Endothelial cell of umbilical vein (primary cell): ENCODE measurements at regions not wholly inside any gene's neighbourhood (a gene's known extent, or its start where the extent isn't known, plus 50 kb on each side); places are given as distances from the start of the nearest gene placed in this dataset.

Experiments used
- BruUV-seq: library from RNA; stranded (reverse); fragments of 400-500 nt; replicated peaks from 2 replicates; lab custom pipeline; 2021; lab: Mats Ljungman, UMichigan
- CTCF ChIA-PET: fragments of 300-600, 350-600 bp; sonication (Branson Sonifier 250); formaldehyde crosslinking; loops from one replicate; lab custom pipeline; 2021; ENCODE audit warnings: antibody characterized with exemption, inconsistent platforms; lab: Charles Lee
- POLR2A ChIA-PET: fragments of 300-600, 350-600 bp; sonication (Branson Sonifier 250); formaldehyde crosslinking; loops from one replicate; lab custom pipeline; 2021; ENCODE audit warnings: antibody characterized with exemption, inconsistent platforms; lab: Charles Lee
- DNase-seq: peaks from one replicate; pipeline ENCODE4 v3.0.0-alpha.2; 2011; ENCODE audit warnings: low read depth, low spot score
- FAIRE-seq: peaks from 2 replicates; lab custom pipeline; 2011; peaks lifted over from hg19 to GRCh38; lab: Jason Lieb, UNC
- H2AFZ ChIP-seq: 2 replicates; pipeline ENCODE4 v1.6.0; 2012; ENCODE audit warnings: low read depth, low read length, control low read depth, inconsistent platforms
- H3K27ac ChIP-seq: 2 replicates; pipeline ENCODE4 v1.5.1; 2011; ENCODE audit warnings: low read depth, mild to moderate bottlenecking, control low read depth, low read length, moderate library complexity; ENCODE audit not compliant: insufficient read depth
- H3K27me3 ChIP-seq, 2 experiments: 2 replicates each; pipeline versions ENCODE4 v1.6.0 to v1.6.1; 2011; ENCODE audit warnings: low read length in 2 of 2, mixed read lengths in 1 of 2; ENCODE audit not compliant: control insufficient read depth in 2 of 2, insufficient read depth in 2 of 2
- H3K36me3 ChIP-seq, 2 experiments: 2 replicates in 1 of 2; 3 replicates in 1 of 2; pipeline ENCODE4 v1.5.1; 2011; ENCODE audit warnings: low read length in 2 of 2, mild to moderate bottlenecking in 1 of 2, moderate library complexity in 1 of 2; ENCODE audit not compliant: control insufficient read depth in 2 of 2, insufficient read depth in 2 of 2; ENCODE audit errors: extremely low read depth in 1 of 2
- H3K4me1 ChIP-seq: 3 replicates; pipeline ENCODE4 v1.5.1; 2011; ENCODE audit warnings: mild to moderate bottlenecking, low read length; ENCODE audit not compliant: control insufficient read depth, insufficient read depth; ENCODE audit errors: extremely low read depth
- H3K4me2 ChIP-seq: 2 replicates; pipeline ENCODE4 v1.6.1; 2011; ENCODE audit warnings: low read length, control low read depth, mixed read lengths; ENCODE audit not compliant: insufficient read depth
- H3K4me3 ChIP-seq, 3 experiments: fragments of 200-600 bp in 1 of 3; sonication (generic), shearing (Covaris generic) in 1 of 3; replicated peaks in 1 of 3; 2 replicates each; pipeline ENCODE4 v1.5.1; 2011 to 2016; ENCODE audit warnings: control low read depth in 3 of 3, low read length in 3 of 3, mild to moderate bottlenecking in 2 of 3, inconsistent platforms in 1 of 3, low read depth in 1 of 3, moderate library complexity in 1 of 3; ENCODE audit not compliant: insufficient read depth in 1 of 3
- H3K79me2 ChIP-seq: 2 replicates; pipeline ENCODE4 v1.6.0; 2012; ENCODE audit warnings: low read length, inconsistent platforms; ENCODE audit not compliant: control insufficient read depth, insufficient read depth
- H3K9ac ChIP-seq: replicated peaks from 2 replicates; pipeline ENCODE3; 2011; ENCODE audit warnings: low read length, control low read depth; ENCODE audit not compliant: insufficient read depth; ENCODE audit errors: extremely low read depth
- H3K9me1 ChIP-seq: replicated peaks from 3 replicates; pipeline ENCODE4 v1.6.0; 2011; ENCODE audit warnings: mild to moderate bottlenecking, low read length; ENCODE audit not compliant: control insufficient read depth, insufficient read depth; ENCODE audit errors: extremely low read depth
- H3K9me3 ChIP-seq: replicated peaks from 2 replicates; pipeline ENCODE4 v1.5.1; 2012; ENCODE audit warnings: low read length, inconsistent platforms; ENCODE audit not compliant: control insufficient read depth, insufficient read depth
- H4K20me1 ChIP-seq: replicated peaks from 2 replicates; pipeline ENCODE3; 2011; ENCODE audit warnings: mild to moderate bottlenecking, low read length; ENCODE audit not compliant: control insufficient read depth, insufficient read depth; ENCODE audit errors: extremely low read depth
- CTCF ChIP-seq, 2 donors: IDR thresholded peaks; 1 replicate in 1 of 2; 2 replicates in 1 of 2; pipeline ENCODE4 v1.5.1; 2011; ENCODE audit warnings: low read length in 2 of 2, mild to moderate bottlenecking in 2 of 2, moderate library complexity in 2 of 2, control low read depth in 1 of 2, inconsistent platforms in 1 of 2, low read depth in 1 of 2; ENCODE audit not compliant: insufficient read depth in 1 of 2; ENCODE audit errors: extremely low read depth in 1 of 2
- EZH2 ChIP-seq: IDR thresholded peaks from 2 replicates; pipeline ENCODE4 v1.6.1; 2012; ENCODE audit warnings: borderline replicate concordance, low read depth, mild to moderate bottlenecking, moderate library complexity, low read length, inconsistent platforms; ENCODE audit not compliant: severe bottlenecking
- FOS ChIP-seq: IDR thresholded peaks from 2 replicates; pipeline ENCODE4 v1.6.1; 2011; ENCODE audit warnings: mild to moderate bottlenecking, low read length, moderate library complexity, borderline replicate concordance; ENCODE audit not compliant: insufficient read depth
- GATA2 ChIP-seq: IDR thresholded peaks from 2 replicates; pipeline ENCODE4 v1.7.0; 2011; ENCODE audit warnings: low read depth, mild to moderate bottlenecking, moderate library complexity, mixed read lengths, low read length; ENCODE audit not compliant: insufficient read length, insufficient read depth
- JUN ChIP-seq: IDR thresholded peaks from 2 replicates; pipeline ENCODE4 v1.6.1; 2011; ENCODE audit warnings: borderline replicate concordance, low read depth; ENCODE audit not compliant: insufficient read length, insufficient read depth
- MAX ChIP-seq: IDR thresholded peaks from 2 replicates; pipeline ENCODE4 v1.6.1; 2011; ENCODE audit not compliant: insufficient read depth, insufficient read length
- MYC ChIP-seq: IDR thresholded peaks from one replicate; pipeline ENCODE4 v1.6.1; 2011; ENCODE audit warnings: mild to moderate bottlenecking, low read depth, low read length
- POLR2A ChIP-seq: IDR thresholded peaks from 2 replicates; pipeline ENCODE4 v1.6.1; 2012; ENCODE audit warnings: low read depth, mild to moderate bottlenecking, control low read depth, low read length
- POLR2AphosphoS5 ChIP-seq: IDR thresholded peaks from 2 replicates; pipeline ENCODE4 v1.6.1; 2012; ENCODE audit warnings: low read depth, mild to moderate bottlenecking, control low read depth, low read length, moderate library complexity; ENCODE audit not compliant: insufficient read depth
- dilution Hi-C: fragments of 300-500 bp; cut with MboI; formaldehyde crosslinking; loops from one replicate; pipeline ENCODE4 v1.15.0; 2019; ENCODE audit warnings: low sequenced_read_pairs; ENCODE audit not compliant: extremely low pct_ligation_motif_present
- intact Hi-C: fragments of 100-400 bp; cut with micrococcal nuclease; formaldehyde crosslinking; loops from one replicate; pipeline ENCODE4 v1.10.0; 2022

GRCh38 chr1:112769611-112770010, 54.5 kb upstream of the PPM1J start:
- ChIA-PET POLR2A (no interaction called here), CTCF (interaction anchor here (1.5 kb wide), 1 partner anchor 9 kb away, joined by 3 read pairs; no protein-coding TSS in a partner anchor)
- DNase-seq, result peak; percentile 9
- no peaks in the 10 kb centered on the region for H3K9me3 ChIP-seq
- FAIRE-seq, result no peak
- H3K4me3 ChIP-seq, result no peak overlapping the region
- H3K27me3 ChIP-seq, result peaks cover 0 to 4% of the 10 kb centered on the region in 2 experiments
- H3K27ac ChIP-seq, result no peak overlapping the region
- peak; percentile 32 for TF ChIP-seq FOS
- no peak for TF ChIP-seq EZH2
- no peaks in the 10 kb centered on the region for H3K79me2 ChIP-seq
- H3K36me3 ChIP-seq, result no peaks in the 10 kb centered on the region
- no TSS peak for BruUV-seq
- no peaks in the 10 kb centered on the region for H4K20me1 ChIP-seq
- no peak overlapping the region for H2AFZ ChIP-seq
- H3K4me2 ChIP-seq, result no peak overlapping the region
- H3K9ac ChIP-seq, result no peak overlapping the region
- dilution Hi-C loops (no loop called here), intact Hi-C loops (no loop called here)
- no peaks in the 10 kb centered on the region for H3K4me1 ChIP-seq
- H3K9me1 ChIP-seq, result no peaks in the 10 kb centered on the region

GRCh38 chr1:112767646-112768045, 52.5 kb upstream of the PPM1J start:
- TF ChIP-seq POLR2AphosphoS5 (no peak), CTCF (IDR thresholded peaks at IDR 0.05; ENCODE audit: extremely low read depth in 1 of 2, insufficient read depth in 1 of 2, low read depth in 1 of 2, low read length in 2 of 2) (no peak), MYC (no peak), POLR2A (no peak), MAX (no peak), JUN (no peak), GATA2 (no peak), FOS (no peak), EZH2 (no peak)
- no peaks in the 10 kb centered on the region for H3K79me2 ChIP-seq
- intact Hi-C loops (no loop called here), dilution Hi-C loops (no loop called here)
- DNase-seq (no peak), FAIRE-seq (no peak)
- POLR2A ChIA-PET, result no interaction called here
- no TSS peak for BruUV-seq
- H3K4me2 ChIP-seq, result no peak overlapping the region
- peaks cover 0 to under 1% of the 10 kb centered on the region in 2 experiments for H3K27me3 ChIP-seq
- H3K4me1 ChIP-seq, result no peaks in the 10 kb centered on the region
- no peak overlapping the region for H3K27ac ChIP-seq
- H4K20me1 ChIP-seq, result no peaks in the 10 kb centered on the region
- CTCF ChIA-PET, result interaction anchor here (0.6 to 0.9 kb wide), 2 partner anchors 14 to 130 kb away, joined by 3 read pairs; no protein-coding TSS in a partner anchor
- no peaks in the 10 kb centered on the region for H3K9me3 ChIP-seq
- H3K9ac ChIP-seq, result no peak overlapping the region
- H3K9me1 ChIP-seq, result no peaks in the 10 kb centered on the region
- no peaks in the 10 kb centered on the region for H3K36me3 ChIP-seq
- H3K4me3 ChIP-seq, result no peak overlapping the region
- no peak overlapping the region for H2AFZ ChIP-seq
